GM12891 (cell line): ENCODE measurements at regions not wholly inside any gene's neighbourhood (a gene's known extent, or its start where the extent isn't known, plus 50 kb on each side); places are given as distances from the start of the nearest gene placed in this dataset.
"Not testable (repeated sequence)": the region's sequence is repeated elsewhere in the genome, so short reads cannot be mapped to it uniquely, and the experiment has no call there.

Source experiments
- PAX5 ChIP-seq: IDR thresholded peaks from 2 replicates; pipeline ENCODE4 v1.6.1; 2011; ENCODE audit warnings: low read length, moderate library complexity, mild to moderate bottlenecking; ENCODE audit not compliant: insufficient read depth, severe bottlenecking
- POLR2A ChIP-seq: IDR thresholded peaks from 2 replicates; pipeline ENCODE4 v1.6.1; 2011; ENCODE audit warnings: low read depth, low read length, control low read depth
- POLR2AphosphoS5 ChIP-seq: IDR thresholded peaks from 2 replicates; pipeline ENCODE4 v1.6.1; 2011; ENCODE audit warnings: low read depth, low read length, control low read depth
- SPI1 ChIP-seq: IDR thresholded peaks from 2 replicates; pipeline ENCODE4 v1.6.1; 2011; ENCODE audit warnings: low read depth, low read length, control low read depth
- TAF1 ChIP-seq: IDR thresholded peaks from 2 replicates; pipeline ENCODE4 v1.6.1; 2011; ENCODE audit warnings: low read depth, low read length, control low read depth

- not testable (repeated sequence) for TF ChIP-seq TAF1, POLR2AphosphoS5, POLR2A, PAX5, SPI1
Observed at GRCh38 chr2:167715498-167715897, 531.9 kb downstream of the STK39 start.
